ENCODE measurements at regions not wholly inside any gene's neighbourhood (a gene's known extent, or its start where the extent isn't known, plus 50 kb on each side); places are given as distances from the start of the nearest gene placed in this dataset.

DNA sequence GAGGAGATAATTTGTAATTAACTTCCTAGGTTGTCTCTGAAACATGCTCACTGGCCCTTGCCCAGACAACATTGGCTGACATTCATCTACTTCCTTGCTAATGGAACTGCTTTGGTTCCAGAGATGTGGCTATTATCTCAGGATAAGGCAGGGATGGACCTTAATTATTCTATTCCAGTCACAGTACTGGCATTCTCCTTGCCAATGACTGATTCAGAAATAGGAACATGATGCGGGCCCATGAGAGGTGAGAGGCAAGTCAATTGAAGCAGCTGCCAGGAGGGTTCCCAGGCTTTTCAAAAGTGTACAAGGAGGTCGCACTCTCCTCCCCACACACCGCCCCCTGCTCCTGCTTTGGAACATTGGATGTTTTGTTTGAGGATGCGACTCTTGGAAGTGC, 109.6 kb upstream of the DGKB start (continued):
- no peak for TF ChIP-seq ZNF140 (tag by site-specific recombination; IDR thresholded peaks at IDR 0.05)

DNA sequence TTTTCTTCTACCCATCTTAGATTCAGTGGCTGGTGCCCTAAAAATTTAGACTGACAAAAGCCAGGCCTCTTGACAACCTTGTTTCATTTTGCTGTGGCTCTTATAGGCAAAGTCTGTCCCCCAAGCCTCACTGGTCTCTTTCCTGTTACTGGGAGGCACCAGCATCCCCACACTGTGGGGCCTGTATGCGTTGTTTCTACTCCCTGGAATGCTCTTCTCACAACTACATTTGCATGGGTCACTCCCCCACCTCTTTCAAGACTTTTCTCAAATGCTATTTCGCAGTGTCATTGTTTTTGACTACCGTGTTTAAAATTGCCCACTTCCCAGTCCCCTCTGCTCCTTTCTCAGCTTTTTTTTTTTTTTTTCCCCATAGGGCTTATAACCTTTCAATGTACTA, 108.7 kb upstream of the DGKB start:
- CTCF ChIA-PET = interaction anchor here (0.6 kb wide), 1 partner anchor 10 kb away, joined by 4 read pairs; no protein-coding TSS in a partner anchor
- H3K4me1 ChIP-seq (ENCODE audit: control insufficient read depth, insufficient read depth, low read length) = no peaks in the 10 kb centered on the region

DNA sequence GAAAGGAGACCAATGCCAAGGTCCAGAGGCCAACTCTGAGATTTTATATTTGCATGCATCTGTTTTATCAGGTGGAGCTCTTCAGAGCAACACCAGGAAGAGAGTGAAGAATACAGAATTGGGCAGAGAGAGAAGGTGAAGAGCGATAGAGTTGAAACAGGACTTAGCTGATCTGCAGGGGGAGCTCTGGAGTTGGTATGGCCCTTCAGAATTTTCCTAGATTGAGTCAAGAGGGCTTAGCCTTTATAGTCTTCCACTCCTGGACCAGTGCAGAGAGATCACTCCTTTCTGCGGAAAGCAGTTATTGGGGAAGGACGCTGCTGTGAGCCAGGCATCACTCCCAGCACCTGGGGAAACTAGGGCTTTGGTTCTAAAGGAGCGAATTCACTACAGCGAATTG, 105.0 kb upstream of the DGKB start:
- no peak overlapping the region for H3K27ac ChIP-seq (ENCODE audit: extremely low read depth, low read depth, low read length)
- TF ChIP-seq ZNF747 (tag by site-specific recombination; IDR thresholded peaks at IDR 0.05) = no peak
- TF ChIP-seq ZNF169 (tag by site-specific recombination; IDR thresholded peaks at IDR 0.05) = no peak
- H3K4me1 ChIP-seq (ENCODE audit: control insufficient read depth, insufficient read depth, low read length) = no peaks in the 10 kb centered on the region
- no peak overlapping the region for H3K4me3 ChIP-seq (ENCODE audit: low read depth, low read length)
- no peaks in the 10 kb centered on the region for H3K36me3 ChIP-seq (ENCODE audit: control insufficient read depth in 2 of 2, insufficient read depth in 1 of 2, low read length in 2 of 2)
- ChIA-PET CTCF (interaction anchor here (0.6 to 1.4 kb wide), 10 partner anchors 9 to 1058 kb away, joined by 3 to 6 read pairs (median 4); no protein-coding TSS in a partner anchor), POLR2A (no interaction called here)
- no peaks in the 10 kb centered on the region for H3K9me3 ChIP-seq (ENCODE audit: control insufficient read depth, insufficient read depth, low read depth, low read length)

More for the DNA sequence above, 108.7 kb upstream of the DGKB start:
- no peak overlapping the region for H3K4me3 ChIP-seq (ENCODE audit: low read depth, low read length)
- H3K9me3 ChIP-seq (ENCODE audit: control insufficient read depth, insufficient read depth, low read depth, low read length) = no peaks in the 10 kb centered on the region
- no peaks in the 10 kb centered on the region for H3K36me3 ChIP-seq (ENCODE audit: control insufficient read depth in 2 of 2, insufficient read depth in 1 of 2, low read length in 2 of 2)
- POLR2A ChIA-PET = no interaction called here
- TF ChIP-seq, protein P1, sequence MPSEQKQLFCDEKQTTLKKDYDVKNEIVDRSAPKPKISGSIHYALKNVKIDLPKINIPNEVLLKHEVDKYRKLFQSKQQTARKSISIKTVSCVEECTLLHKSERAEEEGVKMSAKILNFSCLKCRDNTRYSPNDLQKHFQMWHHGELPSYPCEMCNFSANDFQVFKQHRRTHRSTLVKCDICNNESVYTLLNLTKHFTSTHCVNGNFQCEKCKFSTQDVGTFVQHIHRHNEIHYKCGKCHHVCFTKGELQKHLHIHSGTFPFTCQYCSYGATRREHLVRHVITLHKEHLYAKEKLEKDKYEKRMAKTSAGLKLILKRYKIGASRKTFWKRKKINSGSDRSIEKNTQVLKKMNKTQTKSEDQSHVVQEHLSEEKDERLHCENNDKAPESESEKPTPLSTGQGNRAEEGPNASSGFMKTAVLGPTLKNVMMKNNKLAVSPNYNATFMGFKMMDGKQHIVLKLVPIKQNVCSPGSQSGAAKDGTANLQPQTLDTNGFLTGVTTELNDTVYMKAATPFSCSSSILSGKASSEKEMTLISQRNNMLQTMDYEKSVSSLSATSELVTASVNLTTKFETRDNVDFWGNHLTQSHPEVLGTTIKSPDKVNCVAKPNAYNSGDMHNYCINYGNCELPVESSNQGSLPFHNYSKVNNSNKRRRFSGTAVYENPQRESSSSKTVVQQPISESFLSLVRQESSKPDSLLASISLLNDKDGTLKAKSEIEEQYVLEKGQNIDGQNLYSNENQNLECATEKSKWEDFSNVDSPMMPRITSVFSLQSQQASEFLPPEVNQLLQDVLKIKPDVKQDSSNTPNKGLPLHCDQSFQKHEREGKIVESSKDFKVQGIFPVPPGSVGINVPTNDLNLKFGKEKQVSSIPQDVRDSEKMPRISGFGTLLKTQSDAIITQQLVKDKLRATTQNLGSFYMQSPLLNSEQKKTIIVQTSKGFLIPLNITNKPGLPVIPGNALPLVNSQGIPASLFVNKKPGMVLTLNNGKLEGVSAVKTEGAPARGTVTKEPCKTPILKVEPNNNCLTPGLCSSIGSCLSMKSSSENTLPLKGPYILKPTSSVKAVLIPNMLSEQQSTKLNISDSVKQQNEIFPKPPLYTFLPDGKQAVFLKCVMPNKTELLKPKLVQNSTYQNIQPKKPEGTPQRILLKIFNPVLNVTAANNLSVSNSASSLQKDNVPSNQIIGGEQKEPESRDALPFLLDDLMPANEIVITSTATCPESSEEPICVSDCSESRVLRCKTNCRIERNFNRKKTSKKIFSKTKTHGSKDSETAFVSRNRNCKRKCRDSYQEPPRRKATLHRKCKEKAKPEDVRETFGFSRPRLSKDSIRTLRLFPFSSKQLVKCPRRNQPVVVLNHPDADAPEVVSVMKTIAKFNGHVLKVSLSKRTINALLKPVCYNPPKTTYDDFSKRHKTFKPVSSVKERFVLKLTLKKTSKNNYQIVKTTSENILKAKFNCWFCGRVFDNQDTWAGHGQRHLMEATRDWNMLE (tag by site-specific recombination; conservative IDR thresholded peaks at IDR 0.05; ENCODE audit: low read depth) = no peak
- TF ChIP-seq ZNF324 (tag by site-specific recombination; IDR thresholded peaks at IDR 0.05) (no peak), TCF7L2 (IDR thresholded peaks at IDR 0.05; ENCODE audit: borderline replicate concordance, low read depth, low read length) (no peak), ZNF274 (IDR thresholded peaks at IDR 0.05; ENCODE audit: low read length) (no peak), ZNF274 (tag by site-specific recombination; IDR thresholded peaks at IDR 0.05; ENCODE audit: borderline replicate concordance) (no peak), ZBTB1 (tag by site-specific recombination; IDR thresholded peaks at IDR 0.05) (no peak), GLIS1 (tag by site-specific recombination; IDR thresholded peaks at IDR 0.05) (no peak), ZNF561 (tag by site-specific recombination; IDR thresholded peaks at IDR 0.05; ENCODE audit: borderline replicate concordance) (no peak), ZNF76 (tag by site-specific recombination; IDR thresholded peaks at IDR 0.05; ENCODE audit: borderline replicate concordance, low read depth) (no peak), ZFHX2 (tag by site-specific recombination; conservative IDR thresholded peaks at IDR 0.05) (no peak), SP2 (tag by site-specific recombination; IDR thresholded peaks at IDR 0.05) (no peak)
- no peak overlapping the region for H3K27ac ChIP-seq (ENCODE audit: extremely low read depth, low read depth, low read length)

DNA sequence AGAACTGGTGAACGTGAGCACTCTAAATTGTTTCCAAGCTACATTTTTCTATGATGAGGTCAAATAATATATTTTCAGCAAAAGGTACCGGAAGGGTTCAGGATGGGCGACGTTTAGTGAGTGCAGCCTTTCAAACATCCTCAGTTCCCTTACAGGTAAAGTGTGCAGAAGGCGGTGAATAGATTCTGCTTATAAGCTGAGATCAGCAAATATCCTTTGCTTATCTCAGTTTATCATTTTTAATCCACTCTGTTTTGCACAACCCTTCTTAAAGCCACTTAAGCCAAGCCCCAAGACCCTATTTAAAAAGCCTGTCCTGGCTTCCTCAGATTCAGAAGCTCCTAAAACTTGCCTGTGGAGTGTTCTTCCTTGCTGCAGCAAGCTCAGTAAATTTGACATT, 103.1 kb upstream of the DGKB start:
- no peak overlapping the region for H3K4me3 ChIP-seq (ENCODE audit: low read depth, low read length)
- H3K4me1 ChIP-seq (ENCODE audit: control insufficient read depth, insufficient read depth, low read length) = no peaks in the 10 kb centered on the region
- TF ChIP-seq ZNF707 (tag by site-specific recombination; IDR thresholded peaks at IDR 0.05) = no peak
- TF ChIP-seq ZNF223 (tag by site-specific recombination; IDR thresholded peaks at IDR 0.05) = no peak
- no peak for TF ChIP-seq ZNF791 (tag by site-specific recombination; IDR thresholded peaks at IDR 0.05)
- TF ChIP-seq, protein P2, sequence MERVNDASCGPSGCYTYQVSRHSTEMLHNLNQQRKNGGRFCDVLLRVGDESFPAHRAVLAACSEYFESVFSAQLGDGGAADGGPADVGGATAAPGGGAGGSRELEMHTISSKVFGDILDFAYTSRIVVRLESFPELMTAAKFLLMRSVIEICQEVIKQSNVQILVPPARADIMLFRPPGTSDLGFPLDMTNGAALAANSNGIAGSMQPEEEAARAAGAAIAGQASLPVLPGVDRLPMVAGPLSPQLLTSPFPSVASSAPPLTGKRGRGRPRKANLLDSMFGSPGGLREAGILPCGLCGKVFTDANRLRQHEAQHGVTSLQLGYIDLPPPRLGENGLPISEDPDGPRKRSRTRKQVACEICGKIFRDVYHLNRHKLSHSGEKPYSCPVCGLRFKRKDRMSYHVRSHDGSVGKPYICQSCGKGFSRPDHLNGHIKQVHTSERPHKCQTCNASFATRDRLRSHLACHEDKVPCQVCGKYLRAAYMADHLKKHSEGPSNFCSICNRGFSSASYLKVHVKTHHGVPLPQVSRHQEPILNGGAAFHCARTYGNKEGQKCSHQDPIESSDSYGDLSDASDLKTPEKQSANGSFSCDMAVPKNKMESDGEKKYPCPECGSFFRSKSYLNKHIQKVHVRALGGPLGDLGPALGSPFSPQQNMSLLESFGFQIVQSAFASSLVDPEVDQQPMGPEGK (tag by site-specific recombination; IDR thresholded peaks at IDR 0.05) = no peak
- TF ChIP-seq ZNF777 (tag by site-specific recombination; IDR thresholded peaks at IDR 0.05; ENCODE audit: borderline replicate concordance) = no peak
- TF ChIP-seq TRIM28 (IDR thresholded peaks at IDR 0.05; ENCODE audit: borderline replicate concordance, low read length) = no peak
- ChIA-PET POLR2A (no interaction called here), CTCF (interaction anchor here (0.6 to 2.2 kb wide), 4 partner anchors 10 to 1508 kb away, joined by 3 to 11 read pairs (median 4); no protein-coding TSS in a partner anchor)
- no peaks in the 10 kb centered on the region for H3K9me3 ChIP-seq (ENCODE audit: control insufficient read depth, insufficient read depth, low read depth, low read length)
- H3K36me3 ChIP-seq (ENCODE audit: control insufficient read depth in 2 of 2, insufficient read depth in 1 of 2, low read length in 2 of 2) = no peaks in the 10 kb centered on the region
- no peak overlapping the region for H3K27ac ChIP-seq (ENCODE audit: extremely low read depth, low read depth, low read length)
